ENCODE measurements at regions not wholly inside any gene's neighbourhood (a gene's known extent, or its start where the extent isn't known, plus 50 kb on each side); places are given as distances from the start of the nearest gene placed in this dataset.

GRCh38 chr11:134856056-134856971 is 444.3 kb upstream of the B3GAT1 start (continued):
- TF ChIP-seq RAD21 (IDR thresholded peaks at IDR 0.05 in 1 of 2, conservative IDR thresholded peaks at IDR 0.05 in 1 of 2; ENCODE audit: low read depth in 2 of 2, low read length in 2 of 2), result no peak
- TF ChIP-seq ATF2 (IDR thresholded peaks at IDR 0.05; ENCODE audit: low read length), result no peak
